Fibroblast of peridontal ligament (primary cell): ENCODE measurements at regions not wholly inside any gene's neighbourhood (a gene's known extent, or its start where the extent isn't known, plus 50 kb on each side); places are given as distances from the start of the nearest gene placed in this dataset.
"Not testable (repeated sequence)": the region's sequence is repeated elsewhere in the genome, so short reads cannot be mapped to it uniquely, and the experiment has no call there.

Experiments used
- DNase-seq: peaks from one replicate; pipeline ENCODE4 v3.0.0-alpha.2; 2010; ENCODE audit errors: extremely low read depth

GRCh38 chr16:48004141-48004695 is 151.6 kb downstream of the ABCC12 start:
- no peak for DNase-seq

GRCh38 chr16:48003206-48003907 is 152.4 kb downstream of the ABCC12 start:
- peak; percentile 38 for DNase-seq

DNA sequence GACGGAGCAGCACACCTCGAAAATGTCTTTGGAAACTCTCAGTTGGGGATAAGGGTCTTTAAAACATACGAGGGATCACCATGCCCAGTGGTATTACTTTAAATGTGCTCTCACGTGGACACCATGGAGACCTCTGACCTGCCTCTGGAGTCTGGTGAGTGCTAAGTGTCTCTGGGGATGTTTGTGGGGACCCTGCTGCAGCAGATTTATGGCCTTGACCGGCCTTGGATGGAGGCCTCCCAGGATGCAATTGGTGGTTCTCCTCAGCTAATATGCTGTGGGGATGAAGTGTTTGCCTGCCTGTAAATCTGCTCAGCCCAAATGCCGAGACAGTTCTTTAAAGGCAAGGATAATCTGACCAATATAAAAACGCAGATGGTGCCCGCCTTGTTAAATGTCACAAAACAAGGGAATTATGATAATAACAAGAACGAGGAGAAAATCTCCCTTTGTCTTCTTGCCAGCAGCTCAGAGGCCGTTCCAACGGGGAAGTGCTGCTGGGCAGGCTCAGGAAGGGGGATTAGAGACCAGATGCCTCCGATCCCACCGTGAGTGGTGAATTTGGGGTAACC is 154.4 kb downstream of the ABCC12 start:
- DNase-seq: no peak

DNA sequence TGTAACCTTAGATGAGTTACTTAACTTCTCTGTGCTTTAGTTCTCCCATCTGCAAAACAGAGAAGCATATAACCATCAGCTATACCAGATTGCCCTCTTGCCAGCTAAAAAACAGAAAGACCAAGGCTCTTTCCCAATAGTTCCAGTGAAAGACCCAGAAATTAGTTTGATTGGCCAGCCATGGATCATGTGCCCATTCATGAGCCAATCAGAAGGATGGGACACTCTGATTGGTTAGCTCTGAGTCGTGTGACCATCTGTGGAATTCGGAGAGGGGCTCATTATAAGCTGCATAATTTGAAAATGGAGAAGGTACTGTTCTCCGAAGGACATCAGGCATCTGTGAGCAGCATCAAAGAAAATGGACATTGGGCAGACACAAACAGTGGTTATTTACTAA is 155.2 kb downstream of the ABCC12 start:
- no peak for DNase-seq

- no peak for DNase-seq
Observed at GRCh38 chr16:47999595-47999994, 156.2 kb downstream of the ABCC12 start.

DNA sequence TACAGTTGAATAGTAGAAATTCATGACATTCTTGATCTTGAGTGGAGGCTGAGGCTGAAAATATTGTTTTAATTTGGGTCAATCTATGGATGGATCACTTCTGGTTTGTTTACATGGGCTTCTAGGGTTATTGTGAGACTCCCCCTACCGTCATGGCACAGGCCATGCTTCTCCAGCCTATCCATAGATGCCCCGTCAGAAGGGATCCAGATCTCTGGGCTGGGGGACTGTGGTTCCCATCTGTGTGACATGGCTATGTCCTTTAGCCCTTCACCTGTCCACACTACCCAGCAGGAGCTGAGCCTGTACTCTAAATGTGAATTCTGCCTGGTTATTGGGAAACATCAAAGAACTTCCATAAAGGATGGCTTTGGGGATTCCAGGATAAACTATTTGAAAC is 160.4 kb downstream of the ABCC12 start:
- no peak for DNase-seq

GRCh38 chr16:47991491-47991890 is 164.3 kb downstream of the ABCC12 start:
- no peak for DNase-seq

- DNase-seq: no peak
Observed at GRCh38 chr16:47990676-47991075, 165.1 kb downstream of the ABCC12 start.

DNA sequence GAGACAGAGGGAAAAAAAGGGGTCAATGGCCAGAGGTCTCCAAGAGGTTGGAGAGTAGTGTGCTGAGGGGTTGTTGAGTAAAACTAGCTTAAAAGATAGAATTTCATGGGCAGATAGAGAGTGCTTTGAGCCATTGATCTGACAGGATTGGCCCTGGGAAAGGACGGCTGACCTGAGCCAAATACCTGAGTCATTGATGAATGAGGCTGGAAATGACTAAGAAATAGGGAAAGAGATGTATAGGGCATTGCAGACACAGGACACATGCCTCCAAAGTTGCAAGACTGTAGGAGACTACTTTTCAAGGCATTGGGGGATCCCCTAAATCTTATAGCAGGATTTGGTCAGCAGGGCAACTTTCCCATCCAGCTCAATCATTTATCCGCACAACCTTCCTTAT is 168.7 kb downstream of the ABCC12 start:
- no peak for DNase-seq

DNA sequence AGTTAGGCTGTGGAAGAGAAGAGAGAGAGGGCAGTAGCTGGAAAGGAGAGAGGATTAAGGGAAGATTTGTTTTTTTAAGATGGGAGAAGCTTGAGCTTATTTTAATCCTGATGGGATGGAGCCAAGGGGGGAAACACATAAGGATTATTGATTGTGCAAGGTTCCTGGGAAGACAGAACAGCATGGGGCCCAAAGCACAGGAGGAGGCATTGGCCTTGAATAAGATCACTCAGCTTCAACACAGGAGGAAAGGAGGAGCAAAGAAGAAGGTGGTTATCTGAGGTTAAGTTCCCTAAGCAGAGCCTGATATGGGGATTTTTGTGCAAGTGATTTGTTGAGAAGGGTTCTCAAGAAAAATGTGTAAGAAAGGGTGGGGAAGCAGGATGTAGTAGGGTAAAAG is 169.8 kb downstream of the ABCC12 start:
- no peak for DNase-seq

DNA sequence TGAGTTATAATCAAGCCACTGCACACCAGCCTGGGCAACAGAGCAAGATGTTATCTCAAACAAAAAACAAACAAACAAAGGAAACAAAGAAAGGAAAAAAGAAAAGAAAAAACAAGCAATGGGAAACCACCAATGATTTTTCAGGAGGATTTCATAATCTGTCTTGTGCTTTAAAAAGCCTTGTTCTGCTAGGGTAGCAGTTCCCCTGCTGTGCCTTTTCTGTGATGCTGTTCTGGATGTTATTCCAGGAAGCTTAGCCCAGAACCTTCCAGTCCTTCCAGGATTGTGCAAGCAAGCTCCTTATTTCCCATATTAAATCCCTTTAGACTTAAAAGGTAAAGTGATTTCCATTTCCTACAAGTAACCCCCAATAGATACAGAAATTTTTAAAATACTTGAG is 171.1 kb downstream of the ABCC12 start:
- DNase-seq: no peak

DNA sequence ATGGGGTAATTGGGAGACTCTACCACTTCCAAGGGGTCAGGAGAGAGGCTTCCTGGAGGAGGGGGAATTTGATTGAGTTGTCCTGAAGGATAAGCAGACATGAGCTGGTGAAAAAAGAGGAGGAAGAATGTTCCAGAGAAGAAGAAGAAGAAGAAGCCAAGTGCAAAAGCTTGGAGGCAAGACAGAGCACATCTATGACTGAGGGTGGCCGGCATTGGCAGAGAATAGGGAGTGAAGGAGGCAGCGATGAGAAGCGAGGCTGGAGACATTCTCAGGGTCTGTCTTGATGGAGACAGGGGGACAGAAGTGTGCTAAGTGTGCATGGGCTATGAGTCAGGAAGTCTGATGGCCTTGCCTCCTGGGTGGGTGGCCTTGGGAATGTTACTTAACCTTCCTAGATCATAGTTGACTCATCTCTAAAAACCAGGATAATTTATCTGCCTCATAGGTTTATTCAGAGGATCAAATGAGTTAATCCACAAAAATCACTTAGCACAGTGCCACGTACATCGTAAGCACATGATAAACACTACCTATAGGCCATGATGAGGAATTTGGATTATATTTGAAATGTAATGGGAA is 171.7 kb downstream of the ABCC12 start:
- DNase-seq: no peak

DNA sequence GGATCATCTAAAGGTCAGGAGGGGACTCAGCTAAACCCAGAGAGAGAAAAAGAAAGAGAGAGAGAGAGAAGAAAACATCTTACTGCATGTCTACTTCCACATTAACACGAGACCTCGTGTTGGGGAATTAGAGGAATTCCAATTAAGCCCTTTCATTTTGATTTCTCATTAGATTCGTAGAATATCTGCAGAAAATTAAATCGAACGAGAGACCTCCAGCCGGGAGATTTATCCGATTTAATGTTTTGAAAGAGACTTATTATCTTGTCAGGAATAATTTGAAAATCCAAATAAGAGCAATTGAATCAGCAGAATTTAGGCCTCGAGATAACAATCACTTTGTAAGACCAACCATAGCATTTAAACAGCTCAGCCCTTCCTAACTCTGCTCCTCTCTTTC is 175.6 kb downstream of the ABCC12 start:
- DNase-seq: no peak

GRCh38 chr16:47979616-47980182 is 176.1 kb downstream of the ABCC12 start:
- DNase-seq: no peak

DNA sequence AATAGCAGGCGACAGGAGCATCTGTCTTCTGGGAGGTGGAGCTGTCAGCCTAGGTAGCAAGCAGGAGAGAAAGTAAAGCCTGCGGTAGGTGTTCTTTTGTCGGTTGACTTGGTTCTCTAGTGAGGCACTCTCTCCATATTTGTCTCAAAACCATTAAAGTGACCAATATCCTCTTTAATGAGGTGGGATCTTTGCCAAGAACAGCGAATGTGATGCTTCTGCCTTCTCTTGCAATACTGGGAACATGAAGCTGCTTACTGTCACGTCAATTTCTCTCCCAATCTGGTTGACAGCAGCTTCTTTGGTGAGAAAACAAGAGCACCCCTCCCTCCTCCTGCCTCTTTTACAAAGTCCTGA is 176.7 kb downstream of the ABCC12 start:
- no peak for DNase-seq

DNA sequence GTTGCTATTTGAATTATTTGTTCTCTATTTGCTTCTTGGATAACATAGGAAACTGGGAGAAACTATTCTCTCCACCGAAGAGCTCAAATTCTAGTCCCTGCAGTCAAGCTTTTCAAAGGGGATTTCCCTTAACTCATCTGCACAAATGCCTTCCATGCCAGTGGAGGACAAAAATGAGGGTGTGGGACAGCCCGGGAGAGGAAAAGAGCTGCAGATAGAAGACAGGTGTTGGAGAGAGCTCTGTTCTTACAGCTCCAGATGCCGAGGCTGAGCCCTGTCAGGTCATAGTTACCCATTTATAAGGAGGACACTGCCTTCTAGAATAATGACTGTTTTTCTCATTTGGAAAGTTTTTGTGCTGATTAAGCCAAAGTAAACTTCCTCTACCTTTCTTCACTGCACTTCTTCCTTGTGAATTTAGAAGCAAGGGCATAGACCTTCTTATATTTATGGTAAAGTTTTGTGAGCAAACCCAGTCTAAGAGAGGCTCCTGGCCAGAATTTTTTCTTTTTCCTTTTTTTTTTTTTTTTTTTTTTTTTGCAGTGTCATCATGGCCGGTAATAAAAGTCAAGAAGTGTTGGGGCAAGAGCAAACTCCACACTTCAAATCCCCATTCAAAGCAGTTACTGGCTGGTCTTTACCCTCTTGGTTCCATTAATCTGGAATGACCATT is 177.2 kb downstream of the ABCC12 start:
- DNase-seq: no peak

GRCh38 chr16:47977802-47978201 is 178.0 kb downstream of the ABCC12 start:
- DNase-seq: no peak

DNA sequence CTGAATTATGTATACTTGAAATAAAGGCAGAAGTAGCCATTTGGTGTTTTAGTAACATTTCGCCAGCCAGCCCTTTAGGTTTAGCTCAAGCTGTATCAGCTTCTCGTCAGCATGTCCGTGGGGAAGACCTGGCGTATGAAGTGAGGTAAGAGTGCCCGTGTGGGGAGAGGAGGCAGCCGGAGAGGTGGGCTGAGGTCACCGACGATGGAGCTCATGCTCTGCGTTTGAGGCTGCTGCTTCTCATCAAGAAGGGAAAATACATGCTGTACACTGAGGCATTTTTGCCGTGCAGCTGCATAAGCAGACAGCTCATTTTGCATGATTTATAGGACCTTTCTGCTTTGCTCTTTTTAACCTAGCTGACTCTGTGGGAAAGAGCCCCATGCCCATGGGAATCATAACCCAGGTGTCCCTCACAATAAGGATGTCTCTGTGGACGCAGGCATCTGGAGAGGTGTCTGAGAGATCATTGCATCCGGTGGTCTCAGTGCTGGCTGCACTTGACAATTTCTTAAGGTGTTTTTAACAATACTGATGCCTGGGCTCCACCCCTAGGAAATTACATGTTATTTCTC is 179.1 kb downstream of the ABCC12 start:
- no peak for DNase-seq

DNA sequence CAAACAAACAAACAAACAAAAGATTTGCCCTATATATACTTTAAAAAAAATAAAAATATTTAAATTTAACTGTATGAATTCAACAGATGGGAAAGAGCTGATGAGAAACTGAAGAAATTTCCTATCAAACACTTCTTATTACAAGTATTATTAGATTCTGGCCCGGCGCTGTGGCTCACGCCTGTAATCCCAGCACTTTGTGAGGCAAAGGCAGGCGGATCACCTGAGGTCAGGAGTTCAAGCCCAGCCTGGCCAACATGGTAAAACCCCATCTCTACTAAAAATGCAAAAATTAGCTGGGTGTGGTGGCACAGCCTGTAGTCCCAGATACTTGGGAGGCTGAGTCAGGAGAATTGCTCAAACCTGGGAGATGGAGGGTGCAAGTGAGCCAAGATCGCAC is 180.8 kb downstream of the ABCC12 start:
- not testable (repeated sequence) for DNase-seq

- no peak for DNase-seq
Observed at GRCh38 chr16:47973552-47973951, 182.2 kb downstream of the ABCC12 start.

DNA sequence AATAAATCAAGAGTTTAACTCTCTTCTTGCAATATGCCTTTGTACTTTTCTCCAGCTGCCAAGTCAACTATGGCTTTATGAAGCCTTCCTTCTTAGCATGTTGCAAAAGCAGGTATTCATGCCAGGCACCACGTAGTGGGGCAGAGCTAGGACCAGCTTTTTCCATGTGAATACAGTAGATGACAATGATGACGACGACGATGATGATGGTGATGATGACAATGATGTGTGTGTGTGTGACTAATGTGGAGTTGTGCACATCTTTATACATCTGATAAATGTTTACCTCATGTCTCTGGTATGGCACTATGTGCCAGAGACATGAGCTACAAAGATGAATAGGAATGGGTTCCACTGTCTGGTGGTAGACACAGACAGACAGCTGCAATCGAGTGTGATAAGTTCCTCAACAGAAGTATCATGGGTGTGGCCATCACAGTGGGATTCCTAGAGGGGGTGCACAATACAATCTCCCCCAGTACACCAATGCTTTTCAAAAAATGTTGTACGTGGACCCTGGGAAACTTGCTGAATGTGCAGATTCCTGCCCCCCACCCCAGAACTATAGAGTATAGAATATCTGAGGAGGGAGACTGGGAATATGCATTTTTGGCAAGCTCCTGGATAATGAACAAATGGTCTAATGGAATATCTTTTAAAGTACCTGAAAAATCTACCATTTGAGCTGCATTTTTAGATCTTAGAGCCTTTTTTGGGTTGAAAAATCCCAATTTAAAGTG is 183.4 kb downstream of the ABCC12 start:
- no peak for DNase-seq
